ENCODE measurements at regions not wholly inside any gene's neighbourhood (a gene's known extent, or its start where the extent isn't known, plus 50 kb on each side); places are given as distances from the start of the nearest gene placed in this dataset.

DNA sequence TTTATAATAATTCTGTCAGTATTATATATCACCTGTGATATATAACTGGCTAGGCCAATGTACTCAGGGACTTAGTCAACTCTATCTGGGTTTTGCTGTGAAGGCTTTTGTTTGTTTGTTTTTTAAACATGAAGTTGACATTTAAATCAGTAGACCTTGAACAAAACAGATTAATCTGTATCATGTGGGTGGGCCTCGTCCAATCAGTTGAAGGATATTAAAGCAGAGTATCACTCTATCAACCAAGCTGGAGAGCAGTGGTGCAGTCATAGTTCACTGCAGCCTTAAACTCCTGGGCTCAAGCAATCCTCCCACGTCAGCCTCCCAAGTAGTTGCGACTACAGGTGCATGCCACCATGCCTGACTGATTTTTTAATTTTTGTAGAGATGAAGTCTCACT is 870.2 kb downstream of the TYW1 start (continued):
- TF ChIP-seq, protein P1, sequence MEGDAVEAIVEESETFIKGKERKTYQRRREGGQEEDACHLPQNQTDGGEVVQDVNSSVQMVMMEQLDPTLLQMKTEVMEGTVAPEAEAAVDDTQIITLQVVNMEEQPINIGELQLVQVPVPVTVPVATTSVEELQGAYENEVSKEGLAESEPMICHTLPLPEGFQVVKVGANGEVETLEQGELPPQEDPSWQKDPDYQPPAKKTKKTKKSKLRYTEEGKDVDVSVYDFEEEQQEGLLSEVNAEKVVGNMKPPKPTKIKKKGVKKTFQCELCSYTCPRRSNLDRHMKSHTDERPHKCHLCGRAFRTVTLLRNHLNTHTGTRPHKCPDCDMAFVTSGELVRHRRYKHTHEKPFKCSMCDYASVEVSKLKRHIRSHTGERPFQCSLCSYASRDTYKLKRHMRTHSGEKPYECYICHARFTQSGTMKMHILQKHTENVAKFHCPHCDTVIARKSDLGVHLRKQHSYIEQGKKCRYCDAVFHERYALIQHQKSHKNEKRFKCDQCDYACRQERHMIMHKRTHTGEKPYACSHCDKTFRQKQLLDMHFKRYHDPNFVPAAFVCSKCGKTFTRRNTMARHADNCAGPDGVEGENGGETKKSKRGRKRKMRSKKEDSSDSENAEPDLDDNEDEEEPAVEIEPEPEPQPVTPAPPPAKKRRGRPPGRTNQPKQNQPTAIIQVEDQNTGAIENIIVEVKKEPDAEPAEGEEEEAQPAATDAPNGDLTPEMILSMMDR (IDR thresholded peaks at IDR 0.05; ENCODE audit: low read depth, low read length, missing input control), result no peak
- TF ChIP-seq, protein P2, sequence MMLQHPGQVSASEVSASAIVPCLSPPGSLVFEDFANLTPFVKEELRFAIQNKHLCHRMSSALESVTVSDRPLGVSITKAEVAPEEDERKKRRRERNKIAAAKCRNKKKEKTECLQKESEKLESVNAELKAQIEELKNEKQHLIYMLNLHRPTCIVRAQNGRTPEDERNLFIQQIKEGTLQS (IDR thresholded peaks at IDR 0.05), result no peak
- TF ChIP-seq, protein P3, sequence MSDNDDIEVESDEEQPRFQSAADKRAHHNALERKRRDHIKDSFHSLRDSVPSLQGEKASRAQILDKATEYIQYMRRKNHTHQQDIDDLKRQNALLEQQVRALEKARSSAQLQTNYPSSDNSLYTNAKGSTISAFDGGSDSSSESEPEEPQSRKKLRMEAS (IDR thresholded peaks at IDR 0.05), result no peak
- TF ChIP-seq SP1 (IDR thresholded peaks at IDR 0.05), result no peak
- TF ChIP-seq RXRA (IDR thresholded peaks at IDR 0.05), result no peak
- no peak for TF ChIP-seq YY1 (IDR thresholded peaks at IDR 0.05)
- TF ChIP-seq, protein P4, sequence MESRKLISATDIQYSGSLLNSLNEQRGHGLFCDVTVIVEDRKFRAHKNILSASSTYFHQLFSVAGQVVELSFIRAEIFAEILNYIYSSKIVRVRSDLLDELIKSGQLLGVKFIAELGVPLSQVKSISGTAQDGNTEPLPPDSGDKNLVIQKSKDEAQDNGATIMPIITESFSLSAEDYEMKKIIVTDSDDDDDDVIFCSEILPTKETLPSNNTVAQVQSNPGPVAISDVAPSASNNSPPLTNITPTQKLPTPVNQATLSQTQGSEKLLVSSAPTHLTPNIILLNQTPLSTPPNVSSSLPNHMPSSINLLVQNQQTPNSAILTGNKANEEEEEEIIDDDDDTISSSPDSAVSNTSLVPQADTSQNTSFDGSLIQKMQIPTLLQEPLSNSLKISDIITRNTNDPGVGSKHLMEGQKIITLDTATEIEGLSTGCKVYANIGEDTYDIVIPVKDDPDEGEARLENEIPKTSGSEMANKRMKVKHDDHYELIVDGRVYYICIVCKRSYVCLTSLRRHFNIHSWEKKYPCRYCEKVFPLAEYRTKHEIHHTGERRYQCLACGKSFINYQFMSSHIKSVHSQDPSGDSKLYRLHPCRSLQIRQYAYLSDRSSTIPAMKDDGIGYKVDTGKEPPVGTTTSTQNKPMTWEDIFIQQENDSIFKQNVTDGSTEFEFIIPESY (IDR thresholded peaks at IDR 0.05), result no peak
- no peak for TF ChIP-seq RAD21 (IDR thresholded peaks at IDR 0.05)
- no peak for TF ChIP-seq HNF4G (IDR thresholded peaks at IDR 0.05)
- no peak for TF ChIP-seq EGR1 (IDR thresholded peaks at IDR 0.05; ENCODE audit: low read depth in 2 of 2)
- TF ChIP-seq NR2F2 (IDR thresholded peaks at IDR 0.05), result no peak

DNA sequence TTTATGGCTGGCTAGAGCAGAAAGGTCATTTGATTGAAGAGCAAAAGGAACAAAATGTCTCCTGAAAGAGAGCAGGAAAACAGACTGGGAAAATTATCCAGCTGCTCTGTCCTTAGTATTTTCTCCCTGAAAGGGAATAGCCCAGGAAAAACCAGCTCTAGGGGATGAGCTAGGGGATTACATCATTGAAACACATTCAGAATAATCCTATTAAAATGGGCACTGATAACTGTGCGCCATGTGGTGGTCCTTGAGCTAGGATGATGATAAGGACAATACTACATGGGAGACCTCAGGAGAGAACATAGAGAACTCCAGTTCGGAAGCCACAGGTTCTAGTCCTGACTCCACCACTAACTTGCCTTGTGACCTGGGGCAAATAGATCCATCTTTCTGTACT is 873.8 kb downstream of the TYW1 start:
- no peaks in the 10 kb centered on the region for H3K9me3 ChIP-seq (ENCODE audit: control insufficient read depth in 4 of 4, low read length in 3 of 4)
- no peak overlapping the region for H3K27ac ChIP-seq (ENCODE audit: low read depth in 1 of 2, low read length in 2 of 2)
- no peak for DNase-seq (ENCODE audit: low spot score)
- WGBS, result 85% methylated on average over 2 of the region's 2 CpGs
- no peak overlapping the region for H3K9ac ChIP-seq (ENCODE audit: low read depth in 1 of 2, low read length in 2 of 2)
- no peak overlapping the region for H3K4me3 ChIP-seq (ENCODE audit: low read depth in 1 of 3, low read length in 3 of 3)
- no peaks in the 10 kb centered on the region for H3K4me1 ChIP-seq (ENCODE audit: control insufficient read depth in 4 of 4, insufficient read depth in 4 of 4, low read length in 3 of 4)
- H3K36me3 ChIP-seq (ENCODE audit: control insufficient read depth in 4 of 4, insufficient read depth in 3 of 4, low read depth in 1 of 4, low read length in 3 of 4), result no peaks in the 10 kb centered on the region
- H3K27me3 ChIP-seq (ENCODE audit: control insufficient read depth in 4 of 4, insufficient read depth in 4 of 4, low read length in 3 of 4), result no peaks in the 10 kb centered on the region
- no peak for TF ChIP-seq GABPA (IDR thresholded peaks at IDR 0.05 in 1 of 2, conservative IDR thresholded peaks at IDR 0.05 in 1 of 2)
- TF ChIP-seq RAD21 (IDR thresholded peaks at IDR 0.05), result no peak
- no peak for TF ChIP-seq YY1 (IDR thresholded peaks at IDR 0.05)
- TF ChIP-seq TAF1 (conservative IDR thresholded peaks at IDR 0.05), result no peak
- TF ChIP-seq, protein P3 (IDR thresholded peaks at IDR 0.05), result no peak
- no peak for TF ChIP-seq FOXA1 (IDR thresholded peaks at IDR 0.05)
- TF ChIP-seq SP1 (IDR thresholded peaks at IDR 0.05), result no peak
- TF ChIP-seq, protein P2 (IDR thresholded peaks at IDR 0.05), result no peak

DNA sequence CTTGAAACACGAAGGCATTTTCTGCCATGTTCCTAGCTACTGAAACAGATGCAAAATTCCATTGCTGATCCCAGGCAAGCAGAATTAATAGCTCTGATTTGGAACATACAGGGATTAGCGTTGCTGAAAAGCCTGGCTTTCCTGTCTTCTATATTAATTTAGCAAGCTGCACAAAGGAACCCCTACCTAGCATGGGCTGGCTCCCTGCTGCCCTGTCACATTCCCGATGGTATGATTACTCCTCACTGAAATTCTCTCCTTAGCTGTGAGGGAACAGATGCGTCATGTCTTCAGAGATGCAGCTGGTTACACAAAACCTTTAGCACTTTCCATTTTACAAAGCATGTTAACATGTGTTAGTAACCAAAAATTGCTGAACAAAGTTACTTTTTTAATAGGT is 878.9 kb downstream of the TYW1 start:
- 66% methylated on average over 4 of the region's 4 CpGs for WGBS
- H3K36me3 ChIP-seq (ENCODE audit: control insufficient read depth in 4 of 4, insufficient read depth in 3 of 4, low read depth in 1 of 4, low read length in 3 of 4), result no peaks in the 10 kb centered on the region
- no peak for DNase-seq (ENCODE audit: low spot score)
- no peaks in the 10 kb centered on the region for H3K9me3 ChIP-seq (ENCODE audit: control insufficient read depth in 4 of 4, low read length in 3 of 4)
- H3K27ac ChIP-seq (ENCODE audit: low read depth in 1 of 2, low read length in 2 of 2), result no peak overlapping the region
- H3K9ac ChIP-seq (ENCODE audit: low read depth in 1 of 2, low read length in 2 of 2), result no peak overlapping the region
- H3K27me3 ChIP-seq (ENCODE audit: control insufficient read depth in 4 of 4, insufficient read depth in 4 of 4, low read length in 3 of 4), result peaks cover 0 to under 1% (median 0%) of the 10 kb centered on the region in 4 donors
- TF ChIP-seq SP1 (IDR thresholded peaks at IDR 0.05) (no peak), FOXA2 (IDR thresholded peaks at IDR 0.05) (no peak), EGR1 (IDR thresholded peaks at IDR 0.05; ENCODE audit: low read depth in 2 of 2) (no peak)
- TF ChIP-seq, protein P2 (IDR thresholded peaks at IDR 0.05), result no peak
- TF ChIP-seq, protein P1 (IDR thresholded peaks at IDR 0.05; ENCODE audit: low read depth, low read length, missing input control), result no peak
- no peak overlapping the region for H3K4me3 ChIP-seq (ENCODE audit: low read depth in 1 of 3, low read length in 3 of 3)
- H3K4me1 ChIP-seq (ENCODE audit: control insufficient read depth in 4 of 4, insufficient read depth in 4 of 4, low read length in 3 of 4), result no peaks in the 10 kb centered on the region
